IMR-90 (cell line): ENCODE measurements at regions not wholly inside any gene's neighbourhood (a gene's known extent, or its start where the extent isn't known, plus 50 kb on each side); places are given as distances from the start of the nearest gene placed in this dataset.

Experiments used
- ATAC-seq: fragments of 200-7000 bp; cut with Tn5 transposase; 2 replicates; pipeline ENCODE4 v1.9.1; 2020; ENCODE audit warnings: low read depth, mild to moderate bottlenecking, moderate library complexity
- BruUV-seq: library from RNA; stranded (reverse); fragments of 400-500 nt; replicated peaks from 2 replicates; lab custom pipeline; 2021; lab: Mats Ljungman, UMichigan
- CTCF ChIA-PET: fragments of 300-600 bp; formaldehyde crosslinking; extraction: SDS; loops from one replicate; lab custom pipeline; 2021; ENCODE audit warnings: antibody characterized with exemption; lab: Yijun Ruan, JAX
- POLR2A ChIA-PET: fragments of 300-600 bp; sonication (Branson Sonifier 250); formaldehyde crosslinking; loops from one replicate; lab custom pipeline; 2022; ENCODE audit warnings: antibody characterized with exemption; ENCODE audit not compliant: unreplicated experiment; lab: Charles Lee
- DNase-seq: peaks from one replicate; pipeline ENCODE4 v3.0.0; 2013
- H2AFZ ChIP-seq: replicated peaks from 2 replicates; pipeline ENCODE3; 2013; ENCODE audit warnings: low read length, mild to moderate bottlenecking; ENCODE audit not compliant: poor library complexity
- H2AK5ac ChIP-seq: 2 replicates; pipeline ENCODE4 v1.6.1; 2013; ENCODE audit warnings: low read depth, low read length, inconsistent platforms
- H2AK9ac ChIP-seq: replicated peaks from 2 replicates; pipeline ENCODE3; 2013; ENCODE audit warnings: mild to moderate bottlenecking, low read depth, low read length, moderate library complexity; ENCODE audit not compliant: poor library complexity
- H2BK120ac ChIP-seq: 2 replicates; pipeline ENCODE4 v1.6.1; 2013; ENCODE audit warnings: low read depth, low read length, inconsistent platforms
- H2BK15ac ChIP-seq: 3 replicates; pipeline ENCODE4 v1.6.1; 2013; ENCODE audit warnings: low read depth, low read length, inconsistent platforms
- H2BK20ac ChIP-seq: 2 replicates; pipeline ENCODE4 v1.6.1; 2013; ENCODE audit warnings: low read depth, mild to moderate bottlenecking, inconsistent platforms, low read length, moderate library complexity
- H2BK5ac ChIP-seq: 2 replicates; pipeline ENCODE4 v1.6.1; 2013; ENCODE audit warnings: mild to moderate bottlenecking, low read depth, low read length, inconsistent platforms; ENCODE audit not compliant: poor library complexity, severe bottlenecking
- H3K14ac ChIP-seq: replicated peaks from 2 replicates; pipeline ENCODE4 v1.6.1; 2013; ENCODE audit warnings: low read depth, low read length, inconsistent platforms
- H3K18ac ChIP-seq: 2 replicates; pipeline ENCODE4 v1.6.1; 2013; ENCODE audit warnings: low read depth, low read length, control low read depth
- H3K23ac ChIP-seq: 2 replicates; pipeline ENCODE4 v1.6.1; 2013; ENCODE audit warnings: low read depth, low read length, inconsistent platforms
- H3K27ac ChIP-seq: 2 replicates; pipeline ENCODE4 v1.5.1; 2013; ENCODE audit warnings: mild to moderate bottlenecking, control low read depth, low read length; ENCODE audit not compliant: insufficient read depth
- H3K27me3 ChIP-seq: 2 replicates; pipeline ENCODE4 v1.6.1; 2013; ENCODE audit warnings: low read length; ENCODE audit not compliant: control insufficient read depth, insufficient read depth
- H3K36me3 ChIP-seq: 2 replicates; pipeline ENCODE4 v1.6.1; 2013; ENCODE audit warnings: low read length, mixed read lengths; ENCODE audit not compliant: control insufficient read depth, insufficient read depth
- H3K4ac ChIP-seq: 2 replicates; pipeline ENCODE4 v1.6.1; 2013; ENCODE audit warnings: low read depth, low read length, inconsistent platforms
- H3K4me1 ChIP-seq: 2 replicates; pipeline ENCODE4 v1.6.1; 2013; ENCODE audit warnings: low read length, mixed read lengths; ENCODE audit not compliant: control insufficient read depth, insufficient read depth
- H3K4me2 ChIP-seq: 2 replicates; pipeline ENCODE4 v1.6.1; 2013; ENCODE audit warnings: low read depth, mild to moderate bottlenecking, control low read depth, low read length, moderate library complexity
- H3K4me3 ChIP-seq: 2 replicates; pipeline ENCODE4 v1.5.1; 2013; ENCODE audit warnings: low read depth, mild to moderate bottlenecking, control low read depth, low read length, moderate library complexity; ENCODE audit not compliant: insufficient read depth
- H3K56ac ChIP-seq: 2 replicates; pipeline ENCODE4 v1.6.1; 2013; ENCODE audit warnings: low read length, inconsistent platforms; ENCODE audit not compliant: insufficient read depth; ENCODE audit errors: extremely low read depth
- H3K79me1 ChIP-seq, 2 experiments: 2 replicates each; pipeline ENCODE4 v1.6.1; 2013; ENCODE audit warnings: low read length in 2 of 2, inconsistent platforms in 1 of 2, low read depth in 1 of 2
- H3K9ac ChIP-seq: 2 replicates; pipeline ENCODE4 v1.6.1; 2013; ENCODE audit warnings: low read depth, low read length, control low read depth
- H3K9me1 ChIP-seq: 2 replicates; pipeline ENCODE4 v1.6.1; 2013; ENCODE audit warnings: low read length, inconsistent platforms; ENCODE audit not compliant: insufficient read depth
- H3K9me3 ChIP-seq: 2 replicates; pipeline ENCODE4 v1.6.1; 2013; ENCODE audit warnings: low read length; ENCODE audit not compliant: control insufficient read depth, insufficient read depth
- H4K20me1 ChIP-seq: 2 replicates; pipeline ENCODE4 v1.6.1; 2013; ENCODE audit warnings: low read length, inconsistent platforms; ENCODE audit not compliant: insufficient read depth
- H4K5ac ChIP-seq: 2 replicates; pipeline ENCODE4 v1.6.1; 2013; ENCODE audit warnings: mild to moderate bottlenecking, low read depth, low read length, control low read depth
- H4K8ac ChIP-seq, 2 experiments: 2 replicates each; pipeline ENCODE4 v1.6.1; 2013; ENCODE audit warnings: low read depth in 2 of 2, low read length in 2 of 2, control low read depth in 1 of 2, inconsistent platforms in 1 of 2
- H4K91ac ChIP-seq: 2 replicates; pipeline ENCODE4 v1.6.1; 2013; ENCODE audit warnings: low read depth, low read length, inconsistent platforms; ENCODE audit not compliant: insufficient read depth
- BHLHE40 ChIP-seq: fragments of 150-350 bp; IDR thresholded peaks from 2 replicates; pipeline ENCODE4 v1.6.1; 2016; ENCODE audit warnings: mild to moderate bottlenecking, low read depth, low read length
- FOS ChIP-seq: fragments of 150-350 bp; IDR thresholded peaks from 2 replicates; pipeline ENCODE4 v1.6.1; 2016; ENCODE audit warnings: low read depth, low read length
- MAZ ChIP-seq: IDR thresholded peaks from 2 replicates; pipeline ENCODE4 v1.6.1; 2012; ENCODE audit warnings: low read depth, mild to moderate bottlenecking, low read length, improper control_type of control experiment, moderate library complexity, borderline replicate concordance
- MXI1 ChIP-seq: IDR thresholded peaks from 2 replicates; pipeline ENCODE4 v1.6.1; 2012; ENCODE audit warnings: low read depth, mild to moderate bottlenecking, low read length, moderate library complexity, borderline replicate concordance
- NFE2L2 ChIP-seq: fragments of 150-350 bp; IDR thresholded peaks from 2 replicates; pipeline ENCODE4 v1.6.1; 2016; ENCODE audit warnings: low read depth, mild to moderate bottlenecking, low read length
- POLR2A ChIP-seq: IDR thresholded peaks from 2 replicates; pipeline ENCODE4 v1.6.1; 2012; ENCODE audit warnings: mild to moderate bottlenecking, low read depth, low read length
- SMC3 ChIP-seq: fragments of 150-350 bp; IDR thresholded peaks from 2 replicates; pipeline ENCODE4 v1.6.1; 2016; ENCODE audit warnings: low read depth, mild to moderate bottlenecking, antibody characterized with exemption, low read length, moderate library complexity
- WGBS, 2 experiments: methylation state at CpG; one replicate each; pipeline versions ENCODE4 v1.1.5 to v1.1.7; 2013; ENCODE audit warnings: missing lambda C conversion rate in 2 of 2; ENCODE audit not compliant: insufficient read length in 1 of 2; ENCODE audit errors: extremely low coverage in 2 of 2; 5-methylcytosine and 5-hydroxymethylcytosine counted together
- dilution Hi-C: fragments of 300-500 bp; cut with HindIII; formaldehyde crosslinking; loops from one replicate; pipeline ENCODE4 v1.14.3; 2018; ENCODE audit warnings: low sequenced_read_pairs; ENCODE audit not compliant: unreplicated experiment
- in situ Hi-C: fragments of 300-500 bp; cut with MboI; formaldehyde crosslinking; loops from 3 replicates; pipeline ENCODE4 v1.14.3; 2019; ENCODE audit warnings: low sequenced_read_pairs, inconsistent platforms, mixed read lengths
- intact Hi-C: fragments of 100-400 bp; cut with micrococcal nuclease; formaldehyde crosslinking; loops from 2 replicates; pipeline ENCODE4 v1.10.0; 2022
- TF ChIP-seq, protein P1 (sequence below): fragments of 150-350 bp; IDR thresholded peaks from 2 replicates; pipeline ENCODE4 v1.6.1; 2016; ENCODE audit warnings: low read depth, mild to moderate bottlenecking, low read length, moderate library complexity, borderline replicate concordance

DNA sequence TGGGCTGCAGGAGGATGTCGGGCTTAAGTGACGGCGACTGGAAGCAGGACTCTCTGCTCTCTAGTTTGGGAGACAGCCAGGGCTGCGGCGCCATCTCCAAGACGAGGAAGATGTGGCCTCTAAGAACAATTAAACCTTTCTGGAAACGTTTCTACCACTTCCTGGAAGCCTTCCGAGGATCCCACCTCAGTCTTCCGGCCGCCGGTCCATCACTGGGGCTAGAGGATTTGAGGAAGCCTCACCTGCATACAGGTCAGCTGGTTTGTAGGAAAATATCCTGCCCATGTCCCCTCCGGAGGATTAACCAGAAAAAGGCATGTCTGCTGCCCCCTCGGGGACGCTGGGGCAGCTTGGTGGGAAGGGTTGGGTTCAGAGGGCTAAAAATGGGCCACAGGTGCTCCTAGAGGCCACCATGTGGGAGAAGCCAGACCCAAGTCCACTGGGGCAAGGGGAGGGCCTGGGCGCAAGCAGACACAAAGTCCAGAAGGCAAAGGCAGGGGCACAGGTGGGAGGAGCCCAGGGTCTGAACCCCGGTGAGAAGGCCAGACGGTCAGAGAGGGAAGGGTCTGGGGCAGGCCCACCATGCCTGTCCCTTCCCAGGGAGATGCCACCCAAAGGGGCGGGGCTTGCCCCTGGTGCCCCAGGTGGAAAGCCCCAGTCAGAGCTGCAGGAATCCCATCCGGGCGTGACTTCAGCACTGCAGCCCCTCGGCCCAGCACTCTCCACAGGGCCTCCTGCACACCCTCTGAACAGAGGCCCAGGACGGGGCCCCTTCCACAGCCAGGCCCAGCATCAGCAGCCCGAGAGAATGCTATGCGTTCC lies 82.2 kb upstream of the ID2 start:
- Histone ChIP-seq H3K9me3 (no peaks in the 10 kb centered on the region), H4K5ac (no peak overlapping the region), H2BK20ac (no peak overlapping the region), H2AK9ac (no peak overlapping the region), H3K18ac (no peak overlapping the region), H3K79me1 (no peaks in the 10 kb centered on the region), H4K91ac (0 out of 2 replicates have a peak overlapping the region, but pooled peaks have one; percentile 28), H3K4me3 (no peak overlapping the region), H3K23ac (no peak overlapping the region), H3K36me3 (no peaks in the 10 kb centered on the region), H2BK15ac (no peak overlapping the region), H3K14ac (no peak overlapping the region), H2AK5ac (peak overlapping the region; percentile 27), H3K9me1 (peaks cover 20% of the 10 kb centered on the region), H3K27ac (no peak overlapping the region), H4K8ac (no peak overlapping the region), H2AFZ (no peak overlapping the region), H2BK5ac (no peak overlapping the region), H3K4ac (no peak overlapping the region; the same call in 1 of the 2 replicates), H3K56ac (no peak overlapping the region), H3K9ac (no peak overlapping the region), H3K27me3 (no peaks in the 10 kb centered on the region), H2BK120ac (no peak overlapping the region), H3K4me2 (no peak overlapping the region), H3K4me1 (peaks cover 3% of the 10 kb centered on the region), H4K20me1 (no peaks in the 10 kb centered on the region)
- BruUV-seq, result no TSS peak
- no peak for ATAC-seq
- in situ Hi-C loops (no loop called here), intact Hi-C loops (no loop called here), dilution Hi-C loops (no loop called here)
- DNase-seq, result no peak
- ChIA-PET POLR2A (no interaction called here), CTCF (no interaction called here)
- WGBS, 2 experiments, result 100% methylated on average over 3 of the region's 24 CpGs; no CpG with 5 or more reads in 1 of the 2 experiments
- TF ChIP-seq, protein P1, sequence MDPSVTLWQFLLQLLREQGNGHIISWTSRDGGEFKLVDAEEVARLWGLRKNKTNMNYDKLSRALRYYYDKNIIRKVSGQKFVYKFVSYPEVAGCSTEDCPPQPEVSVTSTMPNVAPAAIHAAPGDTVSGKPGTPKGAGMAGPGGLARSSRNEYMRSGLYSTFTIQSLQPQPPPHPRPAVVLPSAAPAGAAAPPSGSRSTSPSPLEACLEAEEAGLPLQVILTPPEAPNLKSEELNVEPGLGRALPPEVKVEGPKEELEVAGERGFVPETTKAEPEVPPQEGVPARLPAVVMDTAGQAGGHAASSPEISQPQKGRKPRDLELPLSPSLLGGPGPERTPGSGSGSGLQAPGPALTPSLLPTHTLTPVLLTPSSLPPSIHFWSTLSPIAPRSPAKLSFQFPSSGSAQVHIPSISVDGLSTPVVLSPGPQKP, result no peak
- TF ChIP-seq MXI1 (no peak), MAZ (no peak), SMC3 (no peak), POLR2A (no peak), BHLHE40 (no peak), NFE2L2 (no peak), FOS (no peak)
